ENCODE measurements at regions not wholly inside any gene's neighbourhood (a gene's known extent, or its start where the extent isn't known, plus 50 kb on each side); places are given as distances from the start of the nearest gene placed in this dataset.

GRCh38 chr18:32840962-32841361 lies 68.1 kb upstream of the KLHL14 start:
- Histone ChIP-seq H3K4me1 (ENCODE audit: insufficient read depth, low read length) (no peaks in the 10 kb centered on the region), H3K27me3 (ENCODE audit: insufficient read depth, low read length) (no peaks in the 10 kb centered on the region), H3K9me3 (ENCODE audit: control insufficient read depth in 1 of 2, low read length in 2 of 2) (no peaks in the 10 kb centered on the region), H3K27ac (ENCODE audit: low read depth, low read length) (no peak overlapping the region), H3K4me3 (ENCODE audit: low read length in 2 of 2) (no peak overlapping the region), H3K36me3 (ENCODE audit: insufficient read depth, low read length) (no peaks in the 10 kb centered on the region)
- DNase-seq = no peak
- ChIA-PET CTCF (ENCODE audit: partially characterized antibody) (no interaction called here), POLR2A (ENCODE audit: partially characterized antibody) (no interaction called here)
- H3K4me1 Mint-ChIP-seq = no peaks in the 10 kb centered on the region
- no peaks in the 10 kb centered on the region for H3K27me3 Mint-ChIP-seq
- H3K9me3 Mint-ChIP-seq = peaks cover 0 to 2% (median 0%) of the 10 kb centered on the region in 8 donors
- intact Hi-C loops (cut with micrococcal nuclease) = no loop called here
- H3K4me3 Mint-ChIP-seq = no peak overlapping the region
- H3K36me3 Mint-ChIP-seq = no peaks in the 10 kb centered on the region
- no peak overlapping the region for H3K27ac Mint-ChIP-seq

DNA sequence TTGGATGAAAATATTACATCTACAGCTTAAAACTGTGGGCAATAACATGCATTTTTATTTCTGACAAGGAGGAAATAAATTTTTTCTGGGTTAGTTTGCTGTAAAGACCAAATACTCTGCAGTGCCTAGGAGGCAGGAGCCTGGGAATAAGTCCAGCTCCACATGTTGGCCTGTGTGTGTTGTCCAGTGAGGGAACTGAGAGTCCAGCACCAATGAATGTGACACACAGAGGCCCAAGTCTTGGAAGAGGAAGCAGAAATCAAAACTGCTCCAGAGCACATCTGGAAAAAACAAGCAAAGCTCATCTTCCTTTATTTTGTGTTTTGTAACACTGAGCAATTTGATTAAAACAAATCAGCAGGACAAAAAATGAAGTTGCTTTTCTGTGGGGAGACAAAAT lies 63.1 kb upstream of the KLHL14 start:
- DNase-seq = no peak
- Histone ChIP-seq H3K27ac (ENCODE audit: low read depth, low read length) (no peak overlapping the region), H3K36me3 (ENCODE audit: insufficient read depth, low read length) (no peaks in the 10 kb centered on the region), H3K4me1 (ENCODE audit: insufficient read depth, low read length) (no peaks in the 10 kb centered on the region), H3K9me3 (ENCODE audit: control insufficient read depth in 1 of 2, low read length in 2 of 2) (no peaks in the 10 kb centered on the region), H3K4me3 (ENCODE audit: low read length in 2 of 2) (no peak overlapping the region), H3K27me3 (ENCODE audit: insufficient read depth, low read length) (no peaks in the 10 kb centered on the region)
- H3K4me1 Mint-ChIP-seq = no peaks in the 10 kb centered on the region
- POLR2A ChIA-PET (ENCODE audit: partially characterized antibody) = no interaction called here
- intact Hi-C loops (cut with micrococcal nuclease) = no loop called here
- H3K9me3 Mint-ChIP-seq = peaks cover 0 to 13% (median 2%) of the 10 kb centered on the region in 8 donors
- no peaks in the 10 kb centered on the region for H3K36me3 Mint-ChIP-seq
- CTCF ChIA-PET (ENCODE audit: partially characterized antibody) = no interaction called here
- H3K4me3 Mint-ChIP-seq = no peak overlapping the region
- no peaks in the 10 kb centered on the region for H3K27me3 Mint-ChIP-seq
- no peak overlapping the region for H3K27ac Mint-ChIP-seq

- peak overlapping the region in 1 of 7 donors; percentile 48 for H3K27ac Mint-ChIP-seq
- no peaks in the 10 kb centered on the region for H3K36me3 Mint-ChIP-seq
- H3K4me3 Mint-ChIP-seq = peak overlapping the region in 1 of 8 donors; percentile 18
- DNase-seq = no peak
- H3K4me1 ChIP-seq (ENCODE audit: insufficient read depth, low read length) = no peaks in the 10 kb centered on the region
- H3K4me1 Mint-ChIP-seq = no peaks in the 10 kb centered on the region
- ChIA-PET POLR2A (ENCODE audit: partially characterized antibody) (no interaction called here), CTCF (ENCODE audit: partially characterized antibody) (no interaction called here)
- H3K4me3 ChIP-seq (ENCODE audit: low read length in 2 of 2) = no peak overlapping the region
- H3K27me3 Mint-ChIP-seq = no peaks in the 10 kb centered on the region
- H3K36me3 ChIP-seq (ENCODE audit: insufficient read depth, low read length) = no peaks in the 10 kb centered on the region
- no peaks in the 10 kb centered on the region for H3K27me3 ChIP-seq (ENCODE audit: insufficient read depth, low read length)
- H3K9me3 Mint-ChIP-seq = peaks cover 0 to 13% (median 3%) of the 10 kb centered on the region in 8 donors
- intact Hi-C loops (cut with micrococcal nuclease) = no loop called here
- no peaks in the 10 kb centered on the region for H3K9me3 ChIP-seq (ENCODE audit: control insufficient read depth in 1 of 2, low read length in 2 of 2)
- no peak overlapping the region for H3K27ac ChIP-seq (ENCODE audit: low read depth, low read length)
Observed at GRCh38 chr18:32831781-32832180, 59.0 kb upstream of the KLHL14 start.

GRCh38 chr18:32823226-32823625 lies 50.4 kb upstream of the KLHL14 start:
- POLR2A ChIA-PET (ENCODE audit: partially characterized antibody) = no interaction called here
- Mint-ChIP-seq H3K27ac (no peak overlapping the region), H3K27me3 (no peaks in the 10 kb centered on the region), H3K4me1 (no peaks in the 10 kb centered on the region), H3K4me3 (no peak overlapping the region), H3K36me3 (no peaks in the 10 kb centered on the region), H3K9me3 (peaks cover 0 to 2% (median 0%) of the 10 kb centered on the region in 8 donors)
- intact Hi-C loops (cut with micrococcal nuclease) = no loop called here
- H3K27me3 ChIP-seq (ENCODE audit: insufficient read depth, low read length) = no peaks in the 10 kb centered on the region
- H3K4me3 ChIP-seq (ENCODE audit: low read length in 2 of 2) = no peak overlapping the region
- H3K27ac ChIP-seq (ENCODE audit: low read depth, low read length) = no peak overlapping the region
- H3K36me3 ChIP-seq (ENCODE audit: insufficient read depth, low read length) = no peaks in the 10 kb centered on the region
- no peak for DNase-seq
- CTCF ChIA-PET (ENCODE audit: partially characterized antibody) = no interaction called here
- no peaks in the 10 kb centered on the region for H3K4me1 ChIP-seq (ENCODE audit: insufficient read depth, low read length)
- no peaks in the 10 kb centered on the region for H3K9me3 ChIP-seq (ENCODE audit: control insufficient read depth in 1 of 2, low read length in 2 of 2)

Data from CD4-positive, alpha-beta memory T cell (primary cell).